Panc1 (cell line): ENCODE measurements at regions not wholly inside any gene's neighbourhood (a gene's known extent, or its start where the extent isn't known, plus 50 kb on each side); places are given as distances from the start of the nearest gene placed in this dataset.

Source experiments
- POLR2AphosphoS5 ChIP-seq: IDR thresholded peaks from 2 replicates; pipeline ENCODE4 v1.6.1; 2012; ENCODE audit warnings: mild to moderate bottlenecking, low read depth, low read length, moderate library complexity
- TCF7L2 ChIP-seq: IDR thresholded peaks from 2 replicates; pipeline ENCODE4 v1.6.1; 2011; ENCODE audit warnings: mild to moderate bottlenecking, low read depth, low read length, inconsistent platforms
- TF ChIP-seq, protein P1 (sequence below): fragments of 450-650 bp; IDR thresholded peaks from 2 replicates; pipeline ENCODE4 v1.5.1; 2017; ENCODE audit warnings: mild to moderate bottlenecking
- TF ChIP-seq, protein P2 (sequence below), 2 experiments: IDR thresholded peaks; 2 replicates each; pipeline ENCODE4 v1.6.1; 2011 to 2012; ENCODE audit warnings: low read depth in 2 of 2, control low read depth in 1 of 2, low read length in 1 of 2, mild to moderate bottlenecking in 1 of 2, moderate library complexity in 1 of 2; ENCODE audit not compliant: insufficient read depth in 1 of 2

DNA sequence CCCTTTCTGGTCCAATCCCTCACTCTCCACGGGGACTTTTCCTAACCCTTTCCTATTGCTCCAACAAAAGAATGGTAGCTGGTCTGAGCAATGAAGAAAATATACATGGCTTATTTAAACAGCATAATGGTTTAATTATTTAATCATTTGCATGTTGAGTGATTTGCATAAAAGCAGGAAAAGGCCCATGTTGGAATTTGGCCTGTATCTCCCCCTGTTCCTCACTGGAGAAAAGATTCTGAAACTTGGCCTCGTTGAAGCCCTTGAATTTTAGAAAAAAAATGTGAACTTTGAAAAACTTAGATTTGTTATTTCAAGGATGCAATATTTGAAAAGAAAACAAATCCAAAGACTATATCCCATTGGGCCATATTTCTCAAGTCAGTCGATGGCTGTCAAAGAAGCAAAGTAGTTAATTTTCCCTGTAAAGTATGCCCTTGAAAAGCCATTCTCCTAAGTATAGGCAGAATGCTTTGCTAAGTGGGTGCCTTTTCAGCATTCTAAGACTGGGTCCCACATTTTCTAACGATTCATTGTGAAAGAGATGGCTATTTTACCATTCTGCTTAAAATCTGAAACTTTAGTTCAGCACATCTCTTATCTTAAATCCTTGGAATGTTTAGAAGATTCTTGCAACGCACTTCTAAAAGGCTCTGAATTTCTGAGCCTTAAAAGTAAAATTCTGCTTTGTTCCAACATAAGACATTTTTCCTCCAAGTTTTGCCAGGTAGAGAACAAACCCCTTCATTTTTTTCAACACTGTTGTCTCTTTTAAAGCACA lies 428.8 kb downstream of the ARHGEF28 start:
- TF ChIP-seq, protein P1, sequence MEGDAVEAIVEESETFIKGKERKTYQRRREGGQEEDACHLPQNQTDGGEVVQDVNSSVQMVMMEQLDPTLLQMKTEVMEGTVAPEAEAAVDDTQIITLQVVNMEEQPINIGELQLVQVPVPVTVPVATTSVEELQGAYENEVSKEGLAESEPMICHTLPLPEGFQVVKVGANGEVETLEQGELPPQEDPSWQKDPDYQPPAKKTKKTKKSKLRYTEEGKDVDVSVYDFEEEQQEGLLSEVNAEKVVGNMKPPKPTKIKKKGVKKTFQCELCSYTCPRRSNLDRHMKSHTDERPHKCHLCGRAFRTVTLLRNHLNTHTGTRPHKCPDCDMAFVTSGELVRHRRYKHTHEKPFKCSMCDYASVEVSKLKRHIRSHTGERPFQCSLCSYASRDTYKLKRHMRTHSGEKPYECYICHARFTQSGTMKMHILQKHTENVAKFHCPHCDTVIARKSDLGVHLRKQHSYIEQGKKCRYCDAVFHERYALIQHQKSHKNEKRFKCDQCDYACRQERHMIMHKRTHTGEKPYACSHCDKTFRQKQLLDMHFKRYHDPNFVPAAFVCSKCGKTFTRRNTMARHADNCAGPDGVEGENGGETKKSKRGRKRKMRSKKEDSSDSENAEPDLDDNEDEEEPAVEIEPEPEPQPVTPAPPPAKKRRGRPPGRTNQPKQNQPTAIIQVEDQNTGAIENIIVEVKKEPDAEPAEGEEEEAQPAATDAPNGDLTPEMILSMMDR: no peak
- no peak for TF ChIP-seq POLR2AphosphoS5
- no peak for TF ChIP-seq TCF7L2
- TF ChIP-seq, protein P2, sequence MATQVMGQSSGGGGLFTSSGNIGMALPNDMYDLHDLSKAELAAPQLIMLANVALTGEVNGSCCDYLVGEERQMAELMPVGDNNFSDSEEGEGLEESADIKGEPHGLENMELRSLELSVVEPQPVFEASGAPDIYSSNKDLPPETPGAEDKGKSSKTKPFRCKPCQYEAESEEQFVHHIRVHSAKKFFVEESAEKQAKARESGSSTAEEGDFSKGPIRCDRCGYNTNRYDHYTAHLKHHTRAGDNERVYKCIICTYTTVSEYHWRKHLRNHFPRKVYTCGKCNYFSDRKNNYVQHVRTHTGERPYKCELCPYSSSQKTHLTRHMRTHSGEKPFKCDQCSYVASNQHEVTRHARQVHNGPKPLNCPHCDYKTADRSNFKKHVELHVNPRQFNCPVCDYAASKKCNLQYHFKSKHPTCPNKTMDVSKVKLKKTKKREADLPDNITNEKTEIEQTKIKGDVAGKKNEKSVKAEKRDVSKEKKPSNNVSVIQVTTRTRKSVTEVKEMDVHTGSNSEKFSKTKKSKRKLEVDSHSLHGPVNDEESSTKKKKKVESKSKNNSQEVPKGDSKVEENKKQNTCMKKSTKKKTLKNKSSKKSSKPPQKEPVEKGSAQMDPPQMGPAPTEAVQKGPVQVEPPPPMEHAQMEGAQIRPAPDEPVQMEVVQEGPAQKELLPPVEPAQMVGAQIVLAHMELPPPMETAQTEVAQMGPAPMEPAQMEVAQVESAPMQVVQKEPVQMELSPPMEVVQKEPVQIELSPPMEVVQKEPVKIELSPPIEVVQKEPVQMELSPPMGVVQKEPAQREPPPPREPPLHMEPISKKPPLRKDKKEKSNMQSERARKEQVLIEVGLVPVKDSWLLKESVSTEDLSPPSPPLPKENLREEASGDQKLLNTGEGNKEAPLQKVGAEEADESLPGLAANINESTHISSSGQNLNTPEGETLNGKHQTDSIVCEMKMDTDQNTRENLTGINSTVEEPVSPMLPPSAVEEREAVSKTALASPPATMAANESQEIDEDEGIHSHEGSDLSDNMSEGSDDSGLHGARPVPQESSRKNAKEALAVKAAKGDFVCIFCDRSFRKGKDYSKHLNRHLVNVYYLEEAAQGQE (IDR thresholded peaks at IDR 0.05; ENCODE audit: insufficient read depth in 1 of 2, low read depth in 2 of 2, low read length in 1 of 2): no peak
